ENCODE measurements at regions not wholly inside any gene's neighbourhood (a gene's known extent, or its start where the extent isn't known, plus 50 kb on each side); places are given as distances from the start of the nearest gene placed in this dataset.
A peak's percentile ranks its signal among the peaks of the same experiment; 100 is the strongest.
"Not testable (repeated sequence)": the region's sequence is repeated elsewhere in the genome, so short reads cannot be mapped to it uniquely, and the experiment has no call there.

DNA sequence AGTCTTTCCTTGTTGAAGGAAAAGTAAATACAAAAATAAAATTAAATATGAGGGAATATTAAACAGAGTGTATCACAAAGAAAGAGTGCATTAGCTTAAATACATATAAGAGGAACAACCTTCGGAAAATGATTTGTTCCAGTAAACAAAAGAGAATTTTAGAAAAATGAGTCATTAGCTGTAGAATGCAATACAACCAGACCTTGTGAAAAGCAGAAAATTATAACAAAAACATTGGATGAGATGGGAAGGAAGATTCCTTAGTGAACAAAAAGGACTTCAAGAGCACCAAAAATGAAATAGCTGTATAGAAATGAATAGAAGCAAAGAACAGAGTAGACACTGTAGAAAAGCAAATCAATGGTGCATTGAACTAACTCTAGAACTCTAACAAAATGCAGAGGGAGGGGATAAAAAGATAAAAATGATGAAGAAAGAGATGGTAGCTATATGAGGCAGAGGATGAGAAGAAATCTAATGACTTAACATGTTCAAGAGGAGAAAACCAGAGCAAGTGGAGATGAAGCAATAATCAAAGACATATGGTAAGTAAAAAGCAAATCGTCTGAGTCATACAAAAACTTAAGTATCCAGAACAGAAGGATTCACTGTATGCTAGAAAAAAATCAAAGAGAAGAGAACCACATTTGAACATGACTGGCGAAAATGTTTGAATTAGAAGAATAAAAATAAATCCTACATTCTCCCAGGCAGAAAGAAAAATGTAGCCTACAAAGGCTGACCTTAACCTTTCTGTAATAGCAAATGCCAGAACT, 190.5 kb downstream of the TMEM26 start:
- no peak for FAIRE-seq

GRCh38 chr10:61257956-61258496, 195.2 kb downstream of the TMEM26 start:
- FAIRE-seq, result no peak

DNA sequence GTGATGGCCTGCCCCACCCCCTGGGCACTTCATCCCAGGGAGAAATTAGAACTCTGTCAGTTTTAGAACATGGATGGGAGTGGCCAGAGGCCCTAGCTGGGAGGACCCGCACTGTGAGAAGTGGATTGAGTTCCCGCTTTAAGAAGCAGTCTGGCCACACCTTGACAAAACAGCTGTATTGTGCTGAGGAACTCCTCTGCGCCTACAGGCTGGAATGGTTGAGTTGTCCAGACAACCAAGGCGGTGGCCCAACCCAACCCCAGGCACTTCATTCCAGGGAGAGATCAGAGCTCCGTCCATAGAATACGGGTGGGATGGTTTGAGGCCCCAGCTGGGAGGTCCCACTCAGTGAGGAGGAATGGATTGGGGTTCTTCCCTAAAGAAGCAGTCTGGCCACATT, 196.0 kb downstream of the TMEM26 start:
- no peak for FAIRE-seq

- FAIRE-seq, result not testable (repeated sequence)
These were observed 200.9 kb downstream of the TMEM26 start for GRCh38 chr10:61252326-61252725.

DNA sequence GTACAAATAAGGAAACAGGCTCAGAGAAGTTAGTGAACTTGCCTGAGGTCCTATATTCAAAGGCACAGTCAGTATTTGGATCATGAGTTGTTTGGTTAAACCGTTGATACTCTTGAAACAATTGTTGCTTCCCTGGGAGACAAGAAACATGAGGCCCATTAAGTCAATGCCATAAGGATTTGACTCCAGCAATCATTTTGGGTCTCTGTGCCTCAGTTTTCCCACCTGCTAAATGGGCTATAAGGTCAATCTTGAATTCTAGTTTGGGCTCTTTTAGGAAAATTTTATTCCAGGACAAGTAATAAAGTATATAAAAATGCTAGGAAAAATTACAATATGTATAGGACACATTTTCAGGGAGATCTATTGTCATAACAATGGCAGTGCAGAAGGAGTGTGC, 202.1 kb downstream of the TMEM26 start:
- no peak for FAIRE-seq

DNA sequence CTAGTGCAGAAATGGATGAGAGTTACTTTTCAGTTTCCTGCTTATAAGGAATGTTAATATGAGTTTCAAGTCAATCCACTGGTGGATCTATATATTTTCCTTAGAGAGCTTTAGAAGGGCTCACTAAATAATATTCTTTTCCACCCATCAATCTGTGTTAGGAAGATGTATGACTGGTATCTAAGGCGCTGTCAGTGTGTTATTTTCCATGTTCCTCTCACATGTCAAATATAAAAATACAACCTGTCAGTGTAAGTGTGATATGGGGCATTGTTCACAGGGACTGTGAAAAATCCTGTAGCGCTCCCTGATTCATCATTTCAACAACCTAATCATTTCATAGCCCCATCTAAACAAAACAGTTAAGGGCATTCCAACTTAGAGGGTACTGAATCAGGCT, 203.1 kb downstream of the TMEM26 start:
- no peak for FAIRE-seq

DNA sequence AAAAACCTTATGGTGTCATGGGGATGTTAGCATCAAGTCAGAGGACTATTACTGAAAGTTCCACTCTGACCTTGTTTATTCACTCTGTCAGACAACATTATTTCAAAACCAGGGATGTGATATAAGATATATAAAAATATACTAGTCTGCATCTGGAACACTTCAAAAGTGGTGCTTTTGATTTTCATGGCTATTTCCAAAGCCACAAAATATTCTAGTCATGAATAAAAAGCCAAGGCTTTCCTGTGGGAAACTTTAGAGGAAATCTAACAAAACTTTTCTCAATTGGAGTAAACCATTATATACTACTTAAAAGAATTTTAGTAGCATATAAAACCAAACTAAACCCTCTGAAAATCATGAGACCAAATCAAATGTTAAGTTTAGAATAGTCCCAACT, 205.2 kb downstream of the TMEM26 start:
- FAIRE-seq, result no peak

DNA sequence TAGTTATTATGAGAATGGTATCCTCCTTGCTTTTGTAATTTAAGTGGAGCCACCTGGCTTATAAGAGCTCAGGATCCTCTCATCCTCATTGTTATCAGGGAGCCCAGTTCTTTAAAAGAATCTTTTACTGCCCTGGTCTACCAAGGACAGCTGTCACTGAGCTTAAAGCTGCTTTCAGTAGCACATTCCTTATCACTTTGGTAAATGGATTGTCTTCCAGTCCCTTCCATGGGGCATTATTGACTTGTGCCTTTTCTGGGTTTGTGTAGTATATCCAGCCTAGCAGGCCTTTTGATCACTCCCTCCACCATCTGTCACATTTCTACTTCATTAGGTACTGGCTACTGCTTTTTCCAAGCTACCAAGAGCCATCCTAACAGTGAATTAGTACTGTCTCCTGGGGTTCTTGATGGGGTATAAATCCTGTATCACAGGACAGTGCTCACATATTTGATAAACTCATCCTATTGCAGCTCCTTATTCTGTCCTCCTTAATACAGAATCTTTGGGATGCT, 208.9 kb downstream of the TMEM26 start:
- FAIRE-seq, result no peak

DNA sequence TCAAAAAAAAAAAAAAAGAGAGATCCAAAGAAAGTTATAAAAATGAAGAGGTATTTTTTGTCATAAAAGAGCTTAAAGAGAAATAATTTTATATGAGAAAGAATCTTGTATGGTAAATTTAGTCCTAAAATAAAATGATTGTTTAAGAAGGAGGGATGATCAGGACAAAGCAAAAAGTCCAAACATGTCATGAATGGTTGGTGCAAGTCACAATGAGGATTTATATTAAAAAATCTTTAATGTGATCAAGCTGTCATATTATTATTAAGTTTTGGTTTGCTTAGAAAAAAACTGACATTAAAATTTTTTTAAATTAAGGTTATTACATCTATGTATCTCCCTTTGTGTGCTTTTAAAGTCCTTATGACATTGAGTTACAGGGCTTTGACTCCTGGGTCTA, 220.4 kb downstream of the TMEM26 start:
- FAIRE-seq, result no peak

DNA sequence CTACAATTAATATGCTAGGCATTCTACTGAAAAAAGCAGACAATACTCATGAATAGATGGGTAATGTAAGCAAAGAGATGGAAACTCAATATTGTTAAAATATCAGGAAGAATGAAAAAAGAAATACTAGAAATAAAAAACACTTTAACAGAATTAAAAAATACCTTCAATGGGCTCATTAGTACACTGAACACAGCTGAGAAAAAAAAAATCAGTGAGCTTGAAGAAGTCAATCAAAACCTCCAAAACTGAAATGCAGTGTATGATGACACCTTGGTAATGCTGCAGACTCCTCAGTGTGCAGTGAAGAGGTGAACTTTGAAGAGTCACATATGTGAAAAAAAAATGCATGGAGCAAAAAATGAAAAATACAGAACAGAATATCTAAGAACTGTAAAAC, 227.2 kb downstream of the TMEM26 start:
- no peak for FAIRE-seq

- no peak for FAIRE-seq
These were observed 229.6 kb downstream of the TMEM26 start for GRCh38 chr10:61223576-61223975.

DNA sequence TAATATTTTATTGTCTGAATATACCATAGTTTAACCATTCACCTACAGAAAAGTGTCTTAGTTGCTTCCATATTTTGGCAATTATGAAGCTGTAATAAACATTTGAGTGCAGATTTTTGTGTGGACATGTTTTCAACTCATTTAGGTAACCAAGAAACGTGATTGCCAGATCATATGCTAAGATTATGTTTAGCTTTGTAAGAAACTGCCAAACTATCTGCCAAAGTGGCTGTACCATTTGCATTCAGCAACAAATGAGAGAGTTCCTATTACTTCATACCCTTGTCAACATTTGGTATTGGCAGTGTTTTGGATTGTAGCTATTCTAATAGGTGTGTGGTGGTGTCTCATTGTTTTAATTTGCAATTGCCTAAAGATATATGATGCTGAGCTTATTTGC, 233.5 kb downstream of the TMEM26 start:
- FAIRE-seq, result no peak

GRCh38 chr10:61217851-61218565, 235.2 kb downstream of the TMEM26 start:
- FAIRE-seq, result peak; percentile 41

DNA sequence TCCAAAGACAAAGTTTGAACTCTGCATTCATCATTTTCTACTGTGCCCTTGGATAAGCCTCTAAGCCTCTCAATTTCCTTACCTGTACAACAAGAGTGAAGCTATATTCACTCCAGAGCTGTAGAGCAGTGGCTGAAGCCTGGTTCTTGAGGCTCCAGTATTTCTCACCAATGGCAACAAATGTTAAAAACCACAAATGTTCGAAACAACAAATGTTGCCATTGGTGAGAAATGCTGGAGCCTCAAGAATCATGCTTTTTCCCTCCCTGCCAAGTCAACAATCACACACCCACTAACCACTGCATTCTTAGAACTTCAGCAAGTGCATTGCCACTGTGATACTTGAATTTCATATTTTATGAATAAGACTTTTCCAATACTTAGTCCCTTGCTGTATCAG, 237.9 kb downstream of the TMEM26 start:
- FAIRE-seq, result no peak

- FAIRE-seq, result no peak
These were observed 241.7 kb downstream of the TMEM26 start for GRCh38 chr10:61211468-61211867.

- no peak for FAIRE-seq
These were observed 253.1 kb upstream of the RHOBTB1 start for GRCh38 chr10:61197057-61197456.

DNA sequence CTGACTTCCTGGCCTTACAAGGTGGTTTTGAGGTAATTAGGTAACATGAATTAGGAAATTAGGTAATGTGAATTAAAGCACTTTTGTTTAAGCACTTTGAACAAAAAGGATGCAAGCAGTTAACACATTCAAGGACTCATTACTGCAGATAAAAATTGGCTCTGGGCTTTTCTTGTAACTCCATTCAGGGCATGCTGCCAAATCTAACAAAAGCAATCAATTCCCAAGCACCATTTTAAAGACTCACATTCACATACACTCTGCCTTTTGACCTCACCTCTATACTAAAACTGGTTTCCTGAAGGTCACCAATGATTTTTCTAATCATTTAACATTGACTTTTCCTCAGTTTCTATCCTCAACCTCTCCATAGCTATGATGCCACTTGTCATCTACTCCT, 251.2 kb upstream of the RHOBTB1 start:
- FAIRE-seq, result no peak

GRCh38 chr10:61192589-61192988, 248.6 kb upstream of the RHOBTB1 start:
- not testable (repeated sequence) for FAIRE-seq

DNA sequence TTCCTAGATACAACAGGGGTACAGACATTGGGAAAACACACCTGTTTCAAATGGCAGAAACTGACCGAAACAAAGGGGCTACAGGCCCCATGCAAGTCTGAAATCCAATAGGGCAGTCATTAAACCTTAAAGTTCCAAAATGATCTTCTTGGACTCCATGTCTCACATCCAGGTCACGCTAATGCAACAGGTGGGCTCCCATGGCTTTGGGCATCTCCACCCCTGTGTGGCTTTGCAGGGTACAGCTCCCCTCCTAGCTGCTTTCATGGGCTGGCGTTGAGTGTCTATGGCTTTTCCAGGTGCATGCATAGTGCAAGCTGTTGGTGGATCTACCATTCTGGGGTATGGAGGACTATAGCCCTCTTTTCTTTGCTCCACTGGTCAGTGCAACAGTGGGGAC, 248.1 kb upstream of the RHOBTB1 start:
- no peak for FAIRE-seq

- no peak for FAIRE-seq
These were observed 245.9 kb upstream of the RHOBTB1 start for GRCh38 chr10:61189912-61190311.

DNA sequence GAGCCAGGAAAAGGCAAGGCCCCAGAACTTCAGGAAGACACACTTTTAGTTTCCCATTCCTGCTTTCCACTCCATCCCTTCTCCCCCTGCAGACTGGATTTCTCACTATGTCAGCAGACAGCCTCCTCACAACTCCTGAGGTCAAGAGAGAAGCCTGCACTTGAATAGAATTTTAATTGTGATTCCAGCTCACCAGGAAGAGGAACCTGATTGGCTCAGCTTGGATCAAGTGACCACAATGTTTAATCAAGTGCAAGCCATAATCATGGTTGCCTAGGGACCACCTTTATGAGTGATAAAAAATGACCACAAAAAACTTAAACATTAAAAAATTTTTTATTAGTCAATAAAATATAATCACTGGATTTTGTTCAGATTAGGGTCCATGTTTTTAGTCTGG, 244.7 kb upstream of the RHOBTB1 start:
- no peak for FAIRE-seq

DNA sequence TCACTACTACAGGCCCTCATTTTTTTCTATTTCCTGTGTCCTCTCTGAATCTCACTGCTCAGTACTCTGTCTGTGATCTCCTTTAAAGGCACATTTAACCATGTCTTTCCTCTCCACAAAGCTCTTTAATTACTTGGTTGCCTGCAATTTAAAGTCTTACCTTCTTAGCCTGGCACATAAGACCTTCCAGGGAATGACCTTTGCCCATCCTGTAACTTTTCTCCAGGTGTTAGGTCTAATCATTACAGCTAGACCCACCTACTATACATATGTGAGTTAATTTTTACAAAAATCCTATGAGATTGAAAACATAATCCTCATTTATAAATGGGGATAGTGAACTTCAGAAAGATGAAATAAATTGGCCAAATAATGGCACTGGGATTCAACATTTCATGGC, 244.1 kb upstream of the RHOBTB1 start:
- FAIRE-seq, result no peak

- FAIRE-seq, result no peak
These were observed 243.6 kb upstream of the RHOBTB1 start for GRCh38 chr10:61187601-61188000.

GRCh38 chr10:61186408-61186807, 242.4 kb upstream of the RHOBTB1 start:
- FAIRE-seq, result no peak

Data from colon (tissue), 2 donors.